DMS53 treated with DMSO at 0.1 percent for 48 hours (cell line): ENCODE measurements at regions not wholly inside any gene's neighbourhood (a gene's known extent, or its start where the extent isn't known, plus 50 kb on each side); places are given as distances from the start of the nearest gene placed in this dataset.
"Not testable (repeated sequence)": the region's sequence is repeated elsewhere in the genome, so short reads cannot be mapped to it uniquely, and the experiment has no call there.

Experiments
- DNase-seq: peaks from one replicate; lab custom pipeline; 2025; ENCODE audit not compliant: unreplicated experiment; lab: John Stamatoyannopoulos, UW

DNA sequence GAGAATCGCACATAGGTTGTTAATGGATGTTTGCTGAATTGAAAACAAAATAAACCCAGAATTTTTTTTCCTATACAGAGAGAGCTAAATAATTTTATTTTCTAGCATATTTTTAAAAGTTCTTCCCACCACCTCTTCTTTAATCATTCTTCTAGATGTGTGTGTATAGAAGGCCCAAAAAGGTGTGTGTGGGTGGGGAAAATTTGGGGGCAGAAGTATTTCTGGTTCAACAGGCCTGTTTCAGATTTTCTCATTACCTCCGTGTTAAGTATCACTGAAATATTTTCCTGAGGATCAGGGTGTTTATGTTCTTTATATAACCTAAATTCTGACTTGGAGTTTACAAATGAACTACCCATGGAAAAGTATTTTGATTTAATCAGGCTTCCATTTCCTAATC is 144.2 kb upstream of the ZNF804B start:
- no peak for DNase-seq

DNA sequence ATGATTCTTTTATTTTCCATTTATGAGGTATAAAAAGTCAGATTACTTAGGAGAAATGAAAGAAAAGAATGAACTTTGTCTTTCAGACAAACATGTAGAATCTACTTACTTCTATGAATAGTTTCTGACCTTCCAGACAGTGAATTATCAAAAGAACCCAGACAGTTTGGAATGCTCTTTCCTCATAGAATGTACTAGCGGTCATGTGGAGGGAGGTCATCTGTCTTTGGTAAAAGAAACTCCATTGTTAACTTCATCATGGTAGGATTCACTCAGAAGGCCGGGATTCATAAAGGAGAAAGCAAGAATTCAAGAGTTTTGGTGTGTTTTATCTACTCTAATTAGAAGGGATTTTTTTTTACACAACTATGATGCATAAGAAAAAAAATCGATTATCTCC is 144.8 kb upstream of the ZNF804B start:
- DNase-seq, result no peak

DNA sequence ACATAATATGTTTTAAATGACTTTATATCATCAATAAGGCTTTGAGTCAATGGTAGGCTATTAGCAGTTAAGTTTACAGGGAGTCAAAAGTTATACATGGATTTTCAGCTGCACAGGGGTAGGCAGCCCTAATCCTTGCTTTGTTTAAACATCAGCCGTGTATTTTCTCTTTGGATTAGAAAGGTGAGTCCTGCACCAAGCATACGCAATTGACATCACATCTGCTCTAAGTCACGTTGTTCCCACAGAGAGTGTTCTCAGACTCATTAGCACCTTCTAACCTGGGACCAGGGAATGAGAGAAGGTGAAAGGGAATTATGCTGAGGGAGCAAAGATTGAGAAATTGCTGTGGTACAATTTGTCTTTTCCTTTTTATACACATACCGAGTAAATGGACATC is 148.6 kb upstream of the ZNF804B start:
- no peak for DNase-seq

DNA sequence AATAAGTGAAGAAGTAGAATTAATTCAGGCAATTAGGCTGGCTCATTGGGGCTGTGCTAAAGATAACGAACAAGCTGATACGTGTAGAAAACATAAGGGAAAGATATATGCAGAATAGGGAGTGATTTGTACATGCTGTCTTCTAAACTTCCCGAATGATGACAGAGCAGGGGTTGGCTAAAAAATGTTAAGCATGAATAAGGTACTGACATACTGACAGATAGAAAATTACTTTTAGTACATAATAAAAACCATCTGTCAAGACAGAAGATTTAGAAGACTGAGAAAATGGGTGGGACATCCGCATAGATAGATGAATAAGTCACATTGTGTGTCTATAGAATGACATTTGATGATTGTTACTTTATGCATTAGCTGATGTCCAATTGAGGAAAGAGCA is 158.8 kb upstream of the ZNF804B start:
- DNase-seq, result no peak

DNA sequence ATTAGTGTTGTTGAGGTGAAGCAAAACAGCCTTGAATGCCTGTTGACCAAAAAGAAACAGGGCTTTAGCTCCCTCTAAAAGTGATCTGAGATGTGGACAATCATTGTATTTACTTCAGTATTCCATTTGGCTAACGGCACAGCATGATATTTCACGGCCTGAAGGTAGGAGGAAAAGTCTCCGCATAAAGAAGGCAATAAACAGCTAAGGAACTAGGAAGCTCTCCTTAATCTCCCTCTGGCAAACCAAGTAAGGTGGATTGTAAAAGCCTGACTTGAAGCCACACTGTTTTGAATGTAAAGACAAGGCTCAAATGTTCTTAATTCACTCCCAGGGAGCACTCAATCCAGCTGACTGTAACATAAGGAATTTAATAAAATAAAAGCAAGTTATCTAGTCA is 160.0 kb upstream of the ZNF804B start:
- DNase-seq, result no peak

DNA sequence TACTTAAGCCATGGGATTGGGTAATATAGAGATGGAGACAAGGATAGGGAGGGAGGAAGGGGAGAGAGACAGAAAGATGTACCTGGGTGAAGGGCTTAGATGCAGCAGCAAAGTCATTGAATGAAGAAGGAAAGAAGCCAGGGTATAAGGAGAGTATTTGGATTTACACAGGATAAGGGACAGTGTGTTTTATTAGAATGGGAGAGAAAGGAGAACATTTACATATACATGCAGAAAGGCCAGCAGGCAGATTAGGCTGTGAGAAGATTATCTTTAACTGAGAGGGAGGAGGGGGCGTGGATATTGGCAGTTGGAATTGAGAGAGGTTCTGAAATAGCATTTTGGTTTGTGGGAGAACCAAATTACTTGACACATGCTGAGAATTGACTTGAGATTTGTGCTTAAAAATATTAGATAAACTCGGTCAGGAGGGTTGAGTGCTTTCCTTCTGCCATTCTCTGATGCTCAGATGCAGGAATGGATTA is 161.5 kb upstream of the ZNF804B start:
- DNase-seq, result no peak

DNA sequence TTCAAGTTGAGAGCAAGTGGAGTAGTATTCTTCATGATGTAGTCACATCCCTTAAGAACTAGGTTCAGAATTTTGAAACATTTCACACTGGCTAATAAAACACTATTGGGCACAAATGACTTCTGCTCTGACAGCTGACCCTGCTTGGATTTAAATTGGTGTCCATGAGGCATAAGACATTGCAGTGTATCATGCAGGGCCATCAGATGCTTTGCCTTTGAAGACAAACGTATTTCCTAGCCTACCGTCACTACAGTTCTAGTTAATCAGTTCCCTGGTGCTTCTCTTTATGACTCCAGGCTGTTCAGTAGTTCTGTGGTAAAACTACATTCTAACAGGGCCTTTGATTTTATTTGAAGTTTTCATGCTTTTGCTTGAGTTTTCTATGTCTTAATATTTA is 168.5 kb upstream of the ZNF804B start:
- DNase-seq, result no peak

DNA sequence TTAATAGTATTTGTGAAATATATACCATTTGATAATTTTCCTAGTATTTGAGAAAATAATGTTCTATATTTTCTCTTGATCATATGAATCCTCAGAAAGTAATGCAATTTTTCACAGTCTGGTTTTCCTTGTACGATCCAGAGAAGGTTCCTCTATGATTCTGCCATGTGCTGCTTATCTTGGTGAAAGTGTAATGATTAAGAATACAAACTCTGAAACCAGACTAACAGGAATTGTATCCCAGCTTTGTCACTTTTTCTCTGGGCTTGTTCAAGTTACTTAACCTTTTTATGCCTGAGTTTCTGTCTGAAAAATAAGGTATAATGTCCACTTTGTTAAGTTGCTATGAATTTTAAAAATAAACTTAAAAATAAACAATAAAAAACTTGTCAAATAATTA is 169.6 kb upstream of the ZNF804B start:
- no peak for DNase-seq

DNA sequence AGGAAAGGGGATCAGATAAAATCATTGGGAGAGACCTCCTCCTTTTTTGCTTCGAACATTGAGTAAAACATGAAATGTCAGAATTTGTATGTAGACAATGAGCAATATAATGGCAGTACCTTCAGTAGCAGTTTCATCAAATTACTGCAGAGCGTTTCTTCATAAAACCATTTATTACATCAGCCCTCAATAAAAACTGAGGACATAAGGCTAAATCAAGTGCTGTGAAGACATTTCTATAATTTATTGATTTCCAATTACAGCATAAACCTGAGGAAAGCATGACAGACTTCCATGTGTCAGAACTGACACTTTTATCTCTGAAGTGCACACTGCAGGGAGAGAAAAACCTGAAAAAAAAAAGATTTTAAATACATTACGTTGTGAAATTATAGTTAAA is 172.6 kb upstream of the ZNF804B start:
- no peak for DNase-seq

DNA sequence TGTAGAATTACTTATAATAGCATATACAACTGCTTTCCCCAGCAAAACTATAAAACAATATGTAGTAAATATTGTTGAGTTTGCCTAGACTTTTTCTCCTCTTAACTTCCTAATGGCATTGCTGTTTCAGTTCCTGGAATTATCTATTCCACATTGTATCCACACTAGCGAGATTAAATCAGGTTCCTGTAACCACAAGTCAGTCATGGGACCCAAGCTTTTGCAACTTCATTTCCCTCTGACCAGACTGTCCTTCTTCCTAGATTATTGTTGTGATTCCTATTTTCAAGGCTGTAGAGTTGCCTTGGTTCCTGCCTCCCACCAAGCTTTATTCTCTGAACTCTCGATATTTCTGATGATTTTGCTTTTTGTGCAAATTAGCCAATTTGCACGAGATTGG is 173.3 kb upstream of the ZNF804B start:
- DNase-seq, result no peak

DNA sequence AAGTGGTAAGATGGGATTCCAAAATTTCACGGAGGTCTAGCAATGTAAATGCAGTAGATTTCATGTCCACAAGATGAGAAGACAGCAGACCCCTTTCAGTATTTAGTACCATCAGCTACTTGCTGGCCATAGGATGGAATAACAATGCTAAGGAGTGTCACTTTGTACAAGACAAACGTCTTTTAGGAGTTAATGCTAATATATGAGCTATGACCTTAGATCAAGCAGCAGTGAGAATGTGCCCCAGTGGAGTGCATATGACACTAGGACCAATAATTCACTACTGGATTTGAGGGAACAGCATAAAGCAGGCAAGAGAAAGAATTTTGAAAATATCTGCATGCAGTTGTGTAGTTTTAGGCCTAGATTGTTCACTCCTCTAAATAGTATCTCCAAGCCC is 182.8 kb upstream of the ZNF804B start:
- DNase-seq, result no peak

DNA sequence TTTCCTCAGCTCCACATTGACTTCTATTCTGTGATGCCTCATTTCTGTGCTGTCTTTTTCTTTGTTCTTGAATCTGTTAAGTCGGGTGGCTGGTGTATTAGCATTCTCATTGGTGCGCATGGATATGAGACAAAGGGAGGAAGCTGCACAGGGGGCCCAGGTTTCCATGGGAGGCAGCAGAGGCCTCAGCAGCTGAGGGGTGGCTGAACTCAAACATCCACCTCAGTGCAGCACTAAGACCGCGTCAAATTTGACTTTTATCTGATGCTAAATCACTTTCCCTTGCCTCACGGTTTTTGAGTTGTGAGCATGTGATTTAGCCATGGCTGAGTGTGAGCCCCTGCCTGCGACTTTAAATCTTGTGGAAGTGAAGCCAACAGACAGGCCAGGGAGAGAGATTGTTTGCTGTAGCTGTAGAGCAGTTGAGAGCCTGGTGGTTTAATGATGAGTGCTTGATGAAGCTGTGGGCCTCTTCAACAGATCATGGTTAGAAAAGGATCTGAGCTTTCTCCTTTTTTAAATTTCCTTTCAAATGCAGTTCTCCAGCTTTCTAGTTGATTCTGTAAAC is 193.3 kb upstream of the ZNF804B start:
- DNase-seq, result no peak

DNA sequence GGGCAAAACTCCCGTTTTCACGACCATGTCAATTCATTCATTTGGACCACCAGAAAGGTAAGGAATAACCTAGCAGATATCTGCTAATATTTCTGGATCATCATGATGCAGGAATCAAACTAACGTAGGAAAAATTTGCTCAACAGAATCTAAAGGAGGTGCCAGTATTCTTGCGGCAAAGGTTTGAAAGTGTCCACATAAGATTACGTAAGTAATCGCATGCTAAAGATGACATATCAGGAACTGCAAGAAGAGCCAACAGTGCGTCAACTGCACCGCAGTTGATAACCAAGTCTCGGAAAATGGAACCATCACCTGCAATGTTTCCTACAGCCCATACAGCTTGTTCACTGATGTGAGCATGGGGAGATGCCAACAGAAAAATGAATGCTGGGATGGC is 194.1 kb upstream of the ZNF804B start:
- no peak for DNase-seq

DNA sequence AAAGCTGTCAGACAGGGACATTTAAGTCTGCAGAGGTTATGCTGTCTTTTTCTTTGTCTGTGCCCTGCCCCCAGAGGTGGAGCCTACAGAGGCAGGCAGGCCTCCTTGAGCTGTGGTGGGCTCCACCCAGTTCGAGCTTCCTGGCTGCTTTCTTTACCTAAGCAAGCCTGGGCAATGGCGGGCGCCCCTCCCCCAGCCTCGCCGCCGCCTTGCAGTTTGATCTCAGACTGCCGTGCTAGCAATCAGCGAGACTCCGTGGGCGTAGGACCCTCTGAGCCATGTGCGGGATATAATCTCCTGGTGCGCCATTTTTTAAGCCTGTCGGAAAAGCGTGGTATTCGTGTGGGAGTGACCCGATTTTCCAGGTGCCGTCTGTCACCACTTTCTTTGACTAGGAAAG is 203.1 kb upstream of the ZNF804B start:
- not testable (repeated sequence) for DNase-seq

DNA sequence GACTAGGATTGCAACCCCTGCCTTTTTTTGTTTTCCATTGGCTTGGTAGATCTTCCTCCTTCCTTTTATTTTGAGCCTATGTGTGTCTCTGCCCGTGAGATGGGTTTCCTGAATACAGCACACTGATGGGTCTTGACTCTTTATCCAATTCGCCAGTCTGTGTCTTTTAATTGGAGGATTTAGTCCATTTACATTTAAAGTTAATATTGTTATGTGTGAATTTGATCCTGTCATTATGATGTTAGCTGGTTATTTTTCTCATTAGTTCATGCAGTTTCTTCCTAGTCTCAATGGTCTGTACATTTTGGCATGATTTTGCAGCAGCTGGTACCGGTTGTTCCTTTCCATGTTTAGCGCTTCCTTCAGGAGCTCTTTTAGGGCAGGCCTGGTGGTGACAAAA is 204.7 kb upstream of the ZNF804B start:
- DNase-seq, result not testable (repeated sequence)

DNA sequence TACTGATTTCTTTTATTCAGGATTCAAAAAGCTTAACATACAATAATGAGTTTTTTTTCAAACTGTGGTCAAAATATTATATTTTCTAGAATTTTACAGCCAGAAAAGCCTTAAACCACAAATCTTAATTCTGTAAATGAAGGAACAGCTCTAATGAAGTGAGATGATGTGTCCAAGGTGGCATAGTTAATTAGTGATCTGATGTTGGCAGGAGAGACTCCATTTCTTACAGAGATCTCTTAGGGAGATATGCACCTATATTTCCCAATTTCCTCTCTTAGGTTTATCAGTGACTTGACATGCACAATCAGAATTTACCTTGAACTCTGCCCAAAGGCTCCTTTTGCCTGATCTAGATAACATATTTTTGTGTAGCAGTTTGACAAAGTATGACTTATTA is 211.1 kb upstream of the ZNF804B start:
- no peak for DNase-seq

DNA sequence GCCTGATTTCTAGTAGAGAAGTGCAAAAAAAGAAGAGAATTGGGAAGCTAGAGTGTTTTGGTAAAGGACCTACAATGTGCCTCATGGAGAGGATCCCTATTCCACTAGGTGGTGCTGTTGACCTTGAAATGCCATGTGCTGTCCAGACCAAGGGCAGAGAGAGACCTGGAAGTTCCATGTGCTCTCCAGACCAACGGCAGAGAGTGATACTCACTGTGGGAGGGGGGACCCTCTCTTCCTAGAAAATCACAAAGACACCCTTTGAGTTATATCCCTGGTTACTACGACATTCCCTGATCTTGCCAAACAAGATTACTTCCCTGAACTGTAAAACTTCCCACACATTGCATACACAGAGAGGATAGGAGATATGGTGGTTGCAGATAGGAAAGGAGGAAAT is 212.7 kb upstream of the ZNF804B start:
- peak; percentile 51 for DNase-seq

DNA sequence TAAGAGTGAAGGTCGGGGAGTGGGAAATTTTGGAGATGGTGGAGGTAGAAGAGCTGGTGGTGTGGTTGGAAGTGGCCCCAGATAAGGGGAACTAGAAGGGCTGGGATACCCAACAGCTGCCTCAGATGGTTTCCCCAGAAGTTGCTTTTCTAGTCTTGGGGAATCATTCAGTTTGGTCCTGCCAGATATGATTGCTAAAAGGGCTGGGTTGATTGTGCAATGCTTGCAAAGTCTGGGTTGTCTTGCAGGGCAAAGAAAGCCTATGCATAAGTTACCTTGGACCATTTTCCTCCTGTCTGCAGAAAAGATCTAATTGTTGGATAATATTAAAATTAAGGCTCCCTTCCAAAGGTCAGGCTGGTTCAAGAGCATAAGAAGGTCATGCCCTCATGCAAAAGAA is 213.8 kb upstream of the ZNF804B start:
- no peak for DNase-seq

DNA sequence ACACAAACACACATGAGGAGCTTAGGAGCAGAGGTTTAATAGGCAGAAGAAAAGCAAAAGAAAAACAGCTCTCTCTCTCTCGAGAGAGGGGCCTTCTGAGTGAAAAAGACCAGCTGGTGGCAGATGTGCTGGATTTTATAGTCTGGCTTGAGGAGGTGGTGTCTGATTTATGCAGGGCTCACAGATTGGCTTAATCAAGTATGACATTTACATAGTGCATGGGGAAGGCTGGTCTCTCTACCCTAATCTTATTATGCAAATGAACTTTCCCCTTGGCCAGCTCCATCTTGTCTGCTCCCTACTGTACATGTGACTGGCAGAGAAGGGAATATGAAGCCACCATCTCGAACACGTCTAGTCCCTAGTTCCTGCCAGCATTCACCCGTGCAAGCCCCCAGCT is 219.5 kb upstream of the ZNF804B start:
- no peak for DNase-seq

DNA sequence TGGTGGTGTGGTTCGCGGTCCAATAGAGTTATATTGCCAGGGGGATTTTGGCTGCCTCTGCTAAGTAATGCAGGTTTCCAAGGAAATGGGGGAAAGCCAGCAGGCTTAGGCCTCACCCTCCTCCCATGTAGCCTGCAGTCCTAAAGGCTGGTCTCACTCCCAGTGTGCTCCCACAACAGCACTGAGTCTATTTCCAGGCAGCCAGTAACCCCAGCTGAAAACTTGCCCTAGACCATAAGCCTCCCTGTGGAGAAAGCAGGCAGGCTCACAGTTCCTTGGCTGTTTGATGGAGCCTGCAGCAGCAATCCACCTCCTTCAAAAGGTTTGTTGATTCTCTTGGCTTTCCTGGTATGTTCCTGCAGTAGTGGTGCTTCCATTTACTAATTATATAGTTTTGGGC is 220.0 kb upstream of the ZNF804B start:
- DNase-seq, result no peak

DNA sequence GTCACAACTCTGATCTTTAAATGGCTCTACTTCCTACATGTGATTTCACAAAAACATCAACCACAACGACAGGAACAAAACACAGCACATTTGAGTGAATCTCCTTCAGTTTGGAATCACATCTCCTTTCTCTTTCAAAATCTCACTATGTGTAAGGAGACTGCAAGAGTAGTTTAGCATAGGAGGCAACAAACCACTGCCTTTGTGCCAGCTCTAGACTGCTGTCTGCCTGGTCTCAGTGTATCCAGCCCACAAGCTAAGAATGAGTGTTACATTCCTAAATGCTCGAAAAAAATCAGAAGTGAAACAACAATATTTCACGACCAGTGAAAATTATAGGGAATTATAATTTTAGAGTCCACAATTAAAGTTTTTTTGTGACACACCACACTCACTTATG is 217.0 kb upstream of the STEAP4 start:
- no peak for DNase-seq

DNA sequence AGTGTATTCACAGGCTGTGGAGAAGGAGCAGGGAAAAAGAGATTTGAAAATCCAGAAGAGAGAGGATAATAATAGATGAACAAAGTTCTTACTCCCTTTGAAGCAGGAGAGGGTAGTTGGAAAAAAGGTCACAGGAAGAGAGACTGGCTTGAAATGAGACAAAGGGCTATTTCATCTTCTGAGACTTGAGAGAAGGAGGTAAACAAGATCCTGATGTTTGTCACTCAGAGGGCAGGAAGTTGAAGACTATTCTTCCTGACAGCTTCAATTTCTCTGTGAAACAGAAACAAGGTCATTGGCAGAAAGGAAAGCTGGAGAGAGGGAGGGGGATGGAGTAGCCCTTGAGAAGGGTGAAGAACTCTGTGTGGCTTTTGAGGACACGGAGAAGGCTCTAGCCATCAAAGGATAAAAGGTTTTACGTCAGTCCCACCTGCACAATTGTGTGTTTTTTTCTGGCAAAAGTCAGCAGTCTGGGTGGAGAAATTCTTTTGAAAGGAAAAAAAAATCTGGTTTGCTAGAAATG is 216.1 kb upstream of the STEAP4 start:
- no peak for DNase-seq

DNA sequence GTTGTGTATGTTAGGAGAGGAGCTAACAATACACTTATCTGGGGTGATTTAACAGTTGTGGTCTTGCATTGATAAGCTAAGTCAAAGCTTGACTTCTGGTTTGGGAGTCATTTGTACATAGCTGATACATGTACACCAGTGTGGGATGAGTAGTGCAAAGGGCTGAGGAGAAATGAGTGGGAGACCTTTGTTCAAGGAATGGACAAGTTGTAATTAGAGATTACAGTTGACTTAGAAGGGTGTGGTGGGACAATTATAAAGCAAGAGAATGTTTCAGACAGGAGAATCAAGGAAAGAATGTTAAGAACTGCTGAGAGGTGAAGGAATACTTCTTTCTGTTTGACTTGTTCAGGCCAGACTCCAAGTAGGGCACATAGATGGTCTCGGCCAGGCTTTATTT is 209.7 kb upstream of the STEAP4 start:
- no peak for DNase-seq

DNA sequence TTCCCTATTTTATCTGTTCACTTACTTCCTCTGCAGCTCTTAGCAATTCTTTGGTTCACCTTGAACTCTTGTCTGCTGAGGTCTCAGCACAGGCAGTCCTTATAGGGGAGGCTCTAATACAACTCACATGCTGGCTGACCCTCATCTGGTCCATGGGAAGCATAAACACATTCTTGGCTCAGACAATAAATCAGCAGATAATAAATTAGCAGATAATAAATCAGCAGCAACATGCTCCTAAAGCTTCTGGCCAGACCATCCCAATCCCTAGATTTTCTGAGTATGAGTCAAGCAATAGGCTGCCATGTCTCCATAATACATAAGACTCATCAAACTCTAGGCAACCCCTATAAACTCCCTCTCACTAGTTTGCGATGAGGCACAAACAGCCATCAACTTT is 208.6 kb upstream of the STEAP4 start:
- DNase-seq, result no peak
